CD4-positive, alpha-beta T cell treated with Interleukin-15 for 4 hours (primary cell): ENCODE measurements at regions not wholly inside any gene's neighbourhood (a gene's known extent, or its start where the extent isn't known, plus 50 kb on each side); places are given as distances from the start of the nearest gene placed in this dataset.
"Not testable (repeated sequence)": the region's sequence is repeated elsewhere in the genome, so short reads cannot be mapped to it uniquely, and the experiment has no call there.

Experiments used
- DNase-seq: peaks from one replicate; pipeline ENCODE4 v3.0.0-alpha.2; 2020; ENCODE audit warnings: low spot score

GRCh38 chr4:82077471-82077995 is 296.3 kb downstream of the HNRNPD start:
- not testable (repeated sequence) for DNase-seq

- no peak for DNase-seq
These were observed 297.0 kb downstream of the HNRNPD start for GRCh38 chr4:82076809-82077208.

- no peak for DNase-seq
These were observed 297.4 kb downstream of the HNRNPD start for GRCh38 chr4:82076359-82076758.

- DNase-seq: no peak
These were observed 301.8 kb downstream of the HNRNPD start for GRCh38 chr4:82071951-82072350.

- no peak for DNase-seq
These were observed 303.7 kb downstream of the HNRNPD start for GRCh38 chr4:82069883-82070638.

- DNase-seq: no peak
These were observed 310.8 kb downstream of the HNRNPD start for GRCh38 chr4:82063017-82063416.

- no peak for DNase-seq
These were observed 315.7 kb downstream of the HNRNPD start for GRCh38 chr4:82057990-82058544.

- DNase-seq: no peak
These were observed 318.6 kb downstream of the HNRNPD start for GRCh38 chr4:82055156-82055555.

GRCh38 chr4:82053396-82053795 is 320.4 kb downstream of the HNRNPD start:
- no peak for DNase-seq

- no peak for DNase-seq
These were observed 323.0 kb downstream of the HNRNPD start for GRCh38 chr4:82050796-82051195.

- DNase-seq: no peak
These were observed 324.5 kb downstream of the HNRNPD start for GRCh38 chr4:82049294-82049693.

GRCh38 chr4:82047731-82048130 is 326.1 kb downstream of the HNRNPD start:
- DNase-seq: no peak

GRCh38 chr4:82046796-82047195 is 327.0 kb downstream of the HNRNPD start:
- no peak for DNase-seq

- DNase-seq: no peak
These were observed 328.5 kb downstream of the HNRNPD start for GRCh38 chr4:82045267-82045666.

- DNase-seq: no peak
These were observed 329.4 kb downstream of the HNRNPD start for GRCh38 chr4:82044141-82044993.

- DNase-seq: no peak
These were observed 330.0 kb downstream of the HNRNPD start for GRCh38 chr4:82043809-82044137.

GRCh38 chr4:82043081-82043808 is 330.5 kb downstream of the HNRNPD start:
- no peak for DNase-seq

GRCh38 chr4:82042042-82042441 is 331.7 kb downstream of the HNRNPD start:
- DNase-seq: no peak

- DNase-seq: no peak
These were observed 334.9 kb downstream of the HNRNPD start for GRCh38 chr4:82038936-82039335.

- no peak for DNase-seq
These were observed 337.6 kb downstream of the HNRNPD start for GRCh38 chr4:82036181-82036580.

- DNase-seq: no peak
These were observed 338.9 kb downstream of the HNRNPD start for GRCh38 chr4:82034878-82035277.

GRCh38 chr4:82033862-82034261 is 339.9 kb downstream of the HNRNPD start:
- DNase-seq: no peak
